WTC11 (cell line): ENCODE measurements at regions not wholly inside any gene's neighbourhood (a gene's known extent, or its start where the extent isn't known, plus 50 kb on each side); places are given as distances from the start of the nearest gene placed in this dataset.

ENCODE experiments used
- ATF1 ChIP-seq: sonication (generic); formaldehyde crosslinking; IDR thresholded peaks from 2 replicates; pipeline ENCODE4 v1.8.1; 2023; ENCODE audit warnings: mild to moderate bottlenecking, moderate library complexity, missing genetic modification reagents
- CREM ChIP-seq: sonication (generic); formaldehyde crosslinking; IDR thresholded peaks from 2 replicates; pipeline ENCODE4 v1.8.1; 2022; ENCODE audit warnings: mild to moderate bottlenecking, missing genetic modification reagents, moderate library complexity
- CTCF ChIP-seq: fragments of 200-600 bp; IDR thresholded peaks from 2 replicates; pipeline ENCODE4 v1.8.0; 2022; ENCODE audit warnings: antibody characterized with exemption
- ESRRA ChIP-seq: sonication (generic); formaldehyde crosslinking; IDR thresholded peaks from 2 replicates; pipeline ENCODE4 v1.8.1; 2022; ENCODE audit warnings: mild to moderate bottlenecking, missing genetic modification reagents, borderline replicate concordance
- PRDM15 ChIP-seq: sonication (generic); formaldehyde crosslinking; IDR thresholded peaks from 2 replicates; pipeline ENCODE4 v1.8.0; 2022; ENCODE audit warnings: missing genetic modification reagents
- TCF7 ChIP-seq: sonication (generic); formaldehyde crosslinking; IDR thresholded peaks from 2 replicates; pipeline ENCODE4 v1.8.0; 2022; ENCODE audit warnings: mild to moderate bottlenecking, low read depth, missing genetic modification reagents, moderate library complexity
- ZNF416 ChIP-seq: fragments of 250-450 bp; sonication (Bioruptor Pico); IDR thresholded peaks from 2 replicates; pipeline ENCODE4 v1.9.0; 2021; ENCODE audit warnings: mild to moderate bottlenecking, inconsistent platforms
- TF ChIP-seq, protein P1 (sequence below): sonication (generic); formaldehyde crosslinking; IDR thresholded peaks from 2 replicates; pipeline ENCODE4 v1.8.1; 2022; ENCODE audit warnings: low read depth, missing genetic modification reagents, borderline replicate concordance
- TF ChIP-seq, protein P2 (sequence below): sonication (generic); formaldehyde crosslinking; IDR thresholded peaks from 2 replicates; pipeline ENCODE4 v1.8.0; 2022; ENCODE audit warnings: mild to moderate bottlenecking, missing genetic modification reagents
- TF ChIP-seq, protein P3 (sequence below): sonication (generic); formaldehyde crosslinking; IDR thresholded peaks from 2 replicates; pipeline ENCODE4 v1.8.0; 2022; ENCODE audit warnings: mild to moderate bottlenecking, missing genetic modification reagents

GRCh38 chr2:49367003-49367402, 212.7 kb upstream of the FSHR start:
- no peak for TF ChIP-seq ATF1 (CRISPR knock-in tag)
- TF ChIP-seq CREM (CRISPR knock-in tag): no peak
- no peak for TF ChIP-seq CTCF
- TF ChIP-seq, protein P1, sequence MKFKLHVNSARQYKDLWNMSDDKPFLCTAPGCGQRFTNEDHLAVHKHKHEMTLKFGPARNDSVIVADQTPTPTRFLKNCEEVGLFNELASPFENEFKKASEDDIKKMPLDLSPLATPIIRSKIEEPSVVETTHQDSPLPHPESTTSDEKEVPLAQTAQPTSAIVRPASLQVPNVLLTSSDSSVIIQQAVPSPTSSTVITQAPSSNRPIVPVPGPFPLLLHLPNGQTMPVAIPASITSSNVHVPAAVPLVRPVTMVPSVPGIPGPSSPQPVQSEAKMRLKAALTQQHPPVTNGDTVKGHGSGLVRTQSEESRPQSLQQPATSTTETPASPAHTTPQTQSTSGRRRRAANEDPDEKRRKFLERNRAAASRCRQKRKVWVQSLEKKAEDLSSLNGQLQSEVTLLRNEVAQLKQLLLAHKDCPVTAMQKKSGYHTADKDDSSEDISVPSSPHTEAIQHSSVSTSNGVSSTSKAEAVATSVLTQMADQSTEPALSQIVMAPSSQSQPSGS (CRISPR knock-in tag): no peak
- TF ChIP-seq TCF7: no peak
- TF ChIP-seq, protein P2, sequence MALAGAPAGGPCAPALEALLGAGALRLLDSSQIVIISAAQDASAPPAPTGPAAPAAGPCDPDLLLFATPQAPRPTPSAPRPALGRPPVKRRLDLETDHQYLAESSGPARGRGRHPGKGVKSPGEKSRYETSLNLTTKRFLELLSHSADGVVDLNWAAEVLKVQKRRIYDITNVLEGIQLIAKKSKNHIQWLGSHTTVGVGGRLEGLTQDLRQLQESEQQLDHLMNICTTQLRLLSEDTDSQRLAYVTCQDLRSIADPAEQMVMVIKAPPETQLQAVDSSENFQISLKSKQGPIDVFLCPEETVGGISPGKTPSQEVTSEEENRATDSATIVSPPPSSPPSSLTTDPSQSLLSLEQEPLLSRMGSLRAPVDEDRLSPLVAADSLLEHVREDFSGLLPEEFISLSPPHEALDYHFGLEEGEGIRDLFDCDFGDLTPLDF (CRISPR knock-in tag): no peak
- TF ChIP-seq, protein P3, sequence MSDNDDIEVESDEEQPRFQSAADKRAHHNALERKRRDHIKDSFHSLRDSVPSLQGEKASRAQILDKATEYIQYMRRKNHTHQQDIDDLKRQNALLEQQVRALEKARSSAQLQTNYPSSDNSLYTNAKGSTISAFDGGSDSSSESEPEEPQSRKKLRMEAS: no peak
- no peak for TF ChIP-seq PRDM15 (CRISPR knock-in tag)
- no peak for TF ChIP-seq ESRRA (CRISPR knock-in tag)
- no peak for TF ChIP-seq ZNF416
